Osteocyte (in vitro differentiated cells): ENCODE measurements at regions not wholly inside any gene's neighbourhood (a gene's known extent, or its start where the extent isn't known, plus 50 kb on each side); places are given as distances from the start of the nearest gene placed in this dataset.

ENCODE experiments used
- DNase-seq: peaks from one replicate; pipeline ENCODE4 v3.0.0; 2021; ENCODE audit warnings: mixed read lengths; ENCODE audit not compliant: unreplicated experiment; ENCODE audit errors: extremely low spot score
- H3K27ac Mint-ChIP-seq: one replicate; pipeline ENCODE4 v1.8.0; 2021; ENCODE audit warnings: mild to moderate bottlenecking, mixed read lengths; ENCODE audit not compliant: unreplicated experiment
- H3K27me3 Mint-ChIP-seq: one replicate; pipeline ENCODE4 v1.8.0; 2021; ENCODE audit warnings: mixed read lengths; ENCODE audit not compliant: unreplicated experiment
- H3K36me3 Mint-ChIP-seq: one replicate; pipeline ENCODE4 v1.8.0; 2021; ENCODE audit warnings: mixed read lengths; ENCODE audit not compliant: unreplicated experiment
- H3K4me1 Mint-ChIP-seq: one replicate; pipeline ENCODE4 v1.8.0; 2021; ENCODE audit warnings: mixed read lengths; ENCODE audit not compliant: unreplicated experiment
- H3K4me3 Mint-ChIP-seq: one replicate; pipeline ENCODE4 v1.8.0; 2021; ENCODE audit warnings: mild to moderate bottlenecking, moderate library complexity, mixed read lengths; ENCODE audit not compliant: unreplicated experiment
- H3K9me3 Mint-ChIP-seq: one replicate; pipeline ENCODE4 v1.8.0; 2021; ENCODE audit warnings: mixed read lengths; ENCODE audit not compliant: unreplicated experiment
- CTCF ChIP-seq: fragments of 200-600 bp; sonication (generic); IDR thresholded peaks from 2 replicates; pipeline ENCODE4 v1.5.0; 2021; ENCODE audit warnings: antibody characterized with exemption, mild to moderate bottlenecking, moderate library complexity

DNA sequence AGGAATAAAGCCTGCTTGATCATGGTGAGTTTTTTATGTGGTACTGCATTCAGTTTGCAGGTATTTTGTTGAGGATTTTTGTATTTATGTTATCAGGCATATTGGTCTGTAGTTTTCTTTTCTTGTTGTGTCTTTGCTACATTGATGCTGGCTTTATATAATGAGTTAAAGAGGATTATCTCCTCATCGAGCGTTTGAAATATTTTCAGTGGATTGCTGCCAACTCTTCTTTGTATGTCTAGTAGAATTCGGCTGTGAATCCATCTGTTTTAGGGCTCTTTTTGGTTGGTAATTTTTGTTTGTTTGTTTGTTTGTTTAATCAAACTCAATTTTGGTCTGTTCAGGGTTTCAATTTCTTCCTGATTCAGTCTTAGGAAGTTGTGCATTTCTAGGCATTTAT, 758.4 kb downstream of the KCNA4 start:
- Mint-ChIP-seq H3K4me1 (peaks cover 17% of the 10 kb centered on the region), H3K4me3 (no peak overlapping the region), H3K27ac (no peak overlapping the region), H3K36me3 (peaks cover 9% of the 10 kb centered on the region), H3K27me3 (no peaks in the 10 kb centered on the region), H3K9me3 (peaks cover 22% of the 10 kb centered on the region)
- DNase-seq = no peak
- no peak for TF ChIP-seq CTCF

DNA sequence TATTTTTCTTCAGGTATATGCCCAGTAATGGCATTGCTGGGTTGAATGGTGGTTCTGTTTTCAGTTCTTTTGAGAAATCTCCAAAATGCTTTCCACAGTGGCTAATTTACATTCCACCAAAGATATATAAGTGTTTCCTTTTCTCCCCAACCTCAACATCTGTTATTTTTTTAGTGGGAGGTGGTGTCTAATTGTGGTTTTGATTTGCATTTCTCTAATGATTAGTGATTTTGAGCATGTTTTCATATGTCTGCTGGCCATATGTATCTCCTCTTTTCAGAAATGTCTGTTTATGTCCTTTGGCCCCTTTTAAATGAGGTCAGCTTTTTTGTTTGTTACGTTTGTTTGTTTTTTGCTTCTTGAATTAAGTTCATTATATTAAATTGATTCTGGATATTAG, 760.2 kb downstream of the KCNA4 start:
- no peak for DNase-seq
- Mint-ChIP-seq H3K27me3 (no peaks in the 10 kb centered on the region), H3K4me1 (peaks cover 19% of the 10 kb centered on the region), H3K9me3 (peaks cover 27% of the 10 kb centered on the region), H3K27ac (no peak overlapping the region), H3K36me3 (peaks cover 9% of the 10 kb centered on the region), H3K4me3 (no peak overlapping the region)
- no peak for TF ChIP-seq CTCF

DNA sequence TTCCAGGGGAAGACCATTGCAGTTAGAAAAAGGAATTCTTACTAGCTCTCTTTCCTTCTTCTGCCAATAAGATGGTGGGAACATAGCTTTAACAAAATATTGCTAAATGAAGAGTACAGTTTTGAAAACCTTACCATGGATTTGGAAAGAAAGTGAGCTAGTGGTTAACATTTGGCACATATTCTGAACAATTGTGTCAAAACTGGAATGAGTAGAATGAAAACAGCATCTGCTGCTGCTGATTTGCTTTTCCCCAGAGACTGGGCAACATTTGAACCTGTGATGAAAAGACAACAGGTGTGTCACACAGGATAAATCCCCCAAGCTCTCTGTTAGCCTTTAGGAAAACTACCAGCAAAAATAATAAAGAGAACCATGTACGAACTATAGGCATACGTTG, 761.4 kb downstream of the KCNA4 start:
- Mint-ChIP-seq H3K36me3 (peaks cover 9% of the 10 kb centered on the region), H3K4me1 (peaks cover 19% of the 10 kb centered on the region), H3K27me3 (no peaks in the 10 kb centered on the region)

GRCh38 chr11:29251738-29252137, 765.1 kb downstream of the KCNA4 start:
- Mint-ChIP-seq H3K27ac (no peak overlapping the region), H3K4me1 (peaks cover 16% of the 10 kb centered on the region), H3K27me3 (no peaks in the 10 kb centered on the region), H3K4me3 (no peak overlapping the region), H3K36me3 (no peaks in the 10 kb centered on the region), H3K9me3 (peaks cover 22% of the 10 kb centered on the region)
- no peak for TF ChIP-seq CTCF
- no peak for DNase-seq

More for the DNA sequence above, 761.4 kb downstream of the KCNA4 start:
- H3K4me3 Mint-ChIP-seq = no peak overlapping the region
- no peak for TF ChIP-seq CTCF
- H3K9me3 Mint-ChIP-seq = peaks cover 33% of the 10 kb centered on the region
- DNase-seq = no peak
- H3K27ac Mint-ChIP-seq = no peak overlapping the region

GRCh38 chr11:29249713-29250112, 767.1 kb downstream of the KCNA4 start:
- no peak for TF ChIP-seq CTCF
- H3K4me1 Mint-ChIP-seq = peaks cover 7% of the 10 kb centered on the region
- no peak for DNase-seq
- H3K27ac Mint-ChIP-seq = no peak overlapping the region
- no peaks in the 10 kb centered on the region for H3K27me3 Mint-ChIP-seq
- peaks cover 22% of the 10 kb centered on the region for H3K9me3 Mint-ChIP-seq
- no peaks in the 10 kb centered on the region for H3K36me3 Mint-ChIP-seq
- H3K4me3 Mint-ChIP-seq = no peak overlapping the region
